DMS79 treated with DMSO at 0.1 percent for 48 hours (cell line): ENCODE measurements at regions not wholly inside any gene's neighbourhood (a gene's known extent, or its start where the extent isn't known, plus 50 kb on each side); places are given as distances from the start of the nearest gene placed in this dataset.

Experiments used
- DNase-seq: peaks from one replicate; lab custom pipeline; 2025; lab: John Stamatoyannopoulos, UW

GRCh38 chr9:89234205-89235067, 55.8 kb upstream of the SHC3 start:
- DNase-seq: peak; percentile 28

- no peak for DNase-seq
Observed at GRCh38 chr9:89236955-89237573, 58.4 kb upstream of the SHC3 start.

- no peak for DNase-seq
Observed at GRCh38 chr9:89238424-89238823, 59.8 kb upstream of the SHC3 start.

GRCh38 chr9:89243296-89244061, 64.9 kb upstream of the SHC3 start:
- peak; percentile 85 for DNase-seq

- DNase-seq: no peak
Observed at GRCh38 chr9:89246840-89247239, 64.2 kb upstream of the CKS2 start.

GRCh38 chr9:89247431-89248353, 63.3 kb upstream of the CKS2 start:
- peak; percentile 26 for DNase-seq

- no peak for DNase-seq
Observed at GRCh38 chr9:89249001-89249400, 62.0 kb upstream of the CKS2 start.

- no peak for DNase-seq
Observed at GRCh38 chr9:89252651-89253267, 58.2 kb upstream of the CKS2 start.

GRCh38 chr9:89254058-89254772, 56.8 kb upstream of the CKS2 start:
- no peak for DNase-seq

- DNase-seq: peak; percentile 2
Observed at GRCh38 chr9:89254773-89255125, 56.2 kb upstream of the CKS2 start.

- no peak for DNase-seq
Observed at GRCh38 chr9:89256225-89256624, 54.8 kb upstream of the CKS2 start.

GRCh38 chr9:89256642-89257041, 54.4 kb upstream of the CKS2 start:
- no peak for DNase-seq

GRCh38 chr9:89260525-89260924, 50.5 kb upstream of the CKS2 start:
- no peak for DNase-seq
